HG02870 (cell line): ENCODE measurements at regions not wholly inside any gene's neighbourhood (a gene's known extent, or its start where the extent isn't known, plus 50 kb on each side); places are given as distances from the start of the nearest gene placed in this dataset.

Source experiments
- ATAC-seq: cut with Tn5 transposase; IDR thresholded peaks from one replicate; pipeline ENCODE4 v1.9.1; 2021; ENCODE audit warnings: mild to moderate bottlenecking, moderate library complexity; ENCODE audit not compliant: unreplicated experiment

GRCh38 chr1:101098327-101098726 lies 72.7 kb upstream of the DPH5 start:
- no peak for ATAC-seq

GRCh38 chr1:101089613-101090338 lies 64.2 kb upstream of the DPH5 start:
- ATAC-seq, result no peak

- no peak for ATAC-seq
These were observed 62.8 kb upstream of the DPH5 start for GRCh38 chr1:101088431-101088830.

GRCh38 chr1:101086783-101087182 lies 61.2 kb upstream of the DPH5 start:
- no peak for ATAC-seq

GRCh38 chr1:101081496-101082488 lies 56.2 kb upstream of the DPH5 start:
- peak; percentile 99 for ATAC-seq

GRCh38 chr1:101080859-101081258 lies 55.3 kb upstream of the DPH5 start:
- ATAC-seq, result no peak

GRCh38 chr1:101079341-101079740 lies 53.8 kb upstream of the DPH5 start:
- ATAC-seq, result no peak

- ATAC-seq, result no peak
These were observed 52.3 kb upstream of the DPH5 start for GRCh38 chr1:101077849-101078248.

GRCh38 chr1:101075926-101076325 lies 50.3 kb upstream of the DPH5 start:
- no peak for ATAC-seq
